ENCODE measurements at regions not wholly inside any gene's neighbourhood (a gene's known extent, or its start where the extent isn't known, plus 50 kb on each side); places are given as distances from the start of the nearest gene placed in this dataset.

DNA sequence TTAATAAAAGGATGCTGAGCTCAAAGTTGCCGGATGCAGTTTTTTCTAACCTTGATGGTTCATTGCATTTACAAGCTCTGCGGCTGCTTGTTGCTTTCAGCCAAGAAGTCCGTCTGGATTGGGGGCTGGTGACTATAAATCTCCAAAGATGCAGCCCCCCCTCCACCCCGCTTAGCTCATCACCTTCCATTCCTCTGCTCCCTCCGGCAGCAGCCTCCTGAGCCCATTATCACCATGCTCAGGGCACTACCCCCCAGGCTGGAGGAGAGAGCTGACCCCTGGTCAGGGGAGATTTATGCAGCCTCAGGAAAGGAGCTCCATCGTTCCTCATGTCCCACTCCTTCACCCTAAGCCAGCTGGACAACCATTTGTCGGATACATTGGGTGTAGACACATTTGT is 55.3 kb upstream of the ZRANB1 start:
- Mint-ChIP-seq H3K9me3 (no peaks in the 10 kb centered on the region), H3K4me1 (ENCODE audit: low read depth) (no peaks in the 10 kb centered on the region), H3K27ac (no peak overlapping the region), H3K27me3 (ENCODE audit: low read depth) (no peaks in the 10 kb centered on the region), H3K4me3 (no peak overlapping the region), H3K36me3 (ENCODE audit: low read depth) (no peaks in the 10 kb centered on the region)
- DNase-seq, result no peak
- CTCF ChIA-PET, result interaction anchor here (0.6 to 0.9 kb wide), 2 partner anchors 9 to 11 kb away, joined by 3 to 4 read pairs; no protein-coding TSS in a partner anchor
- intact Hi-C loops (cut with micrococcal nuclease), result no loop called here

DNA sequence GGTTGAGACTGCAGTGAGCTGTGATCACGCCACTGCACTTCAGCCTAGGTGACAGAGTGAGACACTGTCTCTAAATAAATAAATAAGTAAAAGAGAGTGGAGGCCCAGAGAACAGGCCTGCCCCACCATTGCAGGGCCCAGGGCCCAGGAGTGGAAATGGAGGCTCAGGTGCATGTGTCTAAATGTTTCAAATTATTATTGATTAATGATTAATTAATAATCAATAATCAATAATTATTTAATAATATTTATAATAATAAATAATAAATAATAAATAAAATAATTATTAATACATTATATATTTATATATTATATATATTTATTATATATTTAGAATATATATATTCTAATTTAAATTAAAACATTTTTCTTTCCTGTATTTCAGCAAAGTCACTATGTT is 53.7 kb upstream of the ZRANB1 start:
- Mint-ChIP-seq H3K27ac (no peak overlapping the region), H3K4me1 (ENCODE audit: low read depth) (no peaks in the 10 kb centered on the region), H3K9me3 (no peaks in the 10 kb centered on the region), H3K4me3 (no peak overlapping the region), H3K27me3 (ENCODE audit: low read depth) (no peaks in the 10 kb centered on the region), H3K36me3 (ENCODE audit: low read depth) (no peaks in the 10 kb centered on the region)
- intact Hi-C loops (cut with micrococcal nuclease), result no loop called here
- no peak for DNase-seq
- CTCF ChIA-PET, result no interaction called here

DNA sequence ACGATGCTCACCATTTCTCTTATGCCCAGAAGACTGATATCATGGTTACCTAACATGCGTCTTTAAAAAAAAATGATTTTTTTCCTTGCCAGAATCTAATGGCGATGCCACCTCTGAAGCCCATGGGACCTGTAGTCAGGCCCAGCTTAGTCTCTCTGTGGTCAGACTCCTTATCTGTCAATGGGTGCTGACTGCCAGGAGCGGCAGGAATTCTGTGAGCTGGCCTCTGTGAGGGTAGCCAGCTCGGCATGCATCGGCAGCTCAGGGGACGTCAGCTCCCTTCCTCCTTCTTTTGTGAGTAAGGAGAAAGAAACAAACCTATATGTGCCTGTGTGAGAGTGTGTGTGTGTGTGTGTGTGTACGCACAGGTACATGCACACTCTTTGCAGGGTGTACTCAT is 49.9 kb upstream of the ZRANB1 start:
- Mint-ChIP-seq H3K36me3 (ENCODE audit: low read depth) (no peaks in the 10 kb centered on the region), H3K27me3 (ENCODE audit: low read depth) (peaks cover 3% of the 10 kb centered on the region), H3K4me3 (no peak overlapping the region), H3K27ac (no peak overlapping the region), H3K9me3 (no peaks in the 10 kb centered on the region), H3K4me1 (ENCODE audit: low read depth) (no peaks in the 10 kb centered on the region)
- intact Hi-C loops (cut with micrococcal nuclease), result no loop called here
- CTCF ChIA-PET, result no interaction called here
- DNase-seq, result no peak
